GM06990 (cell line): ENCODE measurements at regions not wholly inside any gene's neighbourhood (a gene's known extent, or its start where the extent isn't known, plus 50 kb on each side); places are given as distances from the start of the nearest gene placed in this dataset.

ENCODE experiments used
- DNase-seq: peaks from one replicate; pipeline ENCODE4 v3.0.0-alpha.2; 2011; ENCODE audit not compliant: insufficient read length; ENCODE audit errors: extremely low read depth
- H3K27me3 ChIP-seq: replicated peaks from 2 replicates; pipeline ENCODE4 v1.6.0; 2011; ENCODE audit warnings: low read length; ENCODE audit not compliant: control insufficient read depth, insufficient read depth
- H3K36me3 ChIP-seq: 2 replicates; pipeline ENCODE4 v1.5.1; 2011; ENCODE audit warnings: low read length; ENCODE audit not compliant: control insufficient read depth, insufficient read depth
- H3K4me3 ChIP-seq: replicated peaks from 2 replicates; pipeline ENCODE4 v1.5.1; 2011; ENCODE audit warnings: low read depth, mild to moderate bottlenecking, control low read depth, low read length
- CTCF ChIP-seq: IDR thresholded peaks from 2 replicates; pipeline ENCODE4 v1.5.1; 2011; ENCODE audit warnings: low read length, control low read depth, mild to moderate bottlenecking, inconsistent platforms; ENCODE audit not compliant: insufficient read depth, poor library complexity, severe bottlenecking

- Histone ChIP-seq H3K27me3 (no peaks in the 10 kb centered on the region), H3K36me3 (no peaks in the 10 kb centered on the region), H3K4me3 (no peak overlapping the region)
- DNase-seq: no peak
- TF ChIP-seq CTCF: no peak
These were observed 533.6 kb upstream of the NMUR2 start for GRCh38 chr5:152938630-152939029.

- H3K36me3 ChIP-seq: no peaks in the 10 kb centered on the region
- TF ChIP-seq CTCF: no peak
- H3K27me3 ChIP-seq: no peaks in the 10 kb centered on the region
- no peak for DNase-seq
- no peak overlapping the region for H3K4me3 ChIP-seq
These were observed 537.7 kb upstream of the NMUR2 start for GRCh38 chr5:152942633-152943336.

GRCh38 chr5:152953788-152954483 lies 536.5 kb upstream of the GRIA1 start:
- Histone ChIP-seq H3K27me3 (no peaks in the 10 kb centered on the region), H3K36me3 (no peaks in the 10 kb centered on the region), H3K4me3 (no peak overlapping the region)
- no peak for TF ChIP-seq CTCF
- DNase-seq: no peak

- Histone ChIP-seq H3K4me3 (no peak overlapping the region), H3K27me3 (no peaks in the 10 kb centered on the region), H3K36me3 (no peaks in the 10 kb centered on the region)
- no peak for TF ChIP-seq CTCF
- no peak for DNase-seq
These were observed 533.4 kb upstream of the GRIA1 start for GRCh38 chr5:152956943-152957613.

- Histone ChIP-seq H3K4me3 (no peak overlapping the region), H3K36me3 (no peaks in the 10 kb centered on the region), H3K27me3 (no peaks in the 10 kb centered on the region)
- DNase-seq: no peak
- no peak for TF ChIP-seq CTCF
These were observed 512.2 kb upstream of the GRIA1 start for GRCh38 chr5:152978141-152978835.
